ENCODE measurements at regions not wholly inside any gene's neighbourhood (a gene's known extent, or its start where the extent isn't known, plus 50 kb on each side); places are given as distances from the start of the nearest gene placed in this dataset.

GRCh38 chr3:87780811-87781210 is 278.0 kb downstream of the CGGBP1 start:
- no peak overlapping the region for H3K4me3 ChIP-seq (ENCODE audit: low read depth, poor library complexity, severe bottlenecking)
- intact Hi-C loops (cut with DNase I; ENCODE audit: low total_unique reads), result no loop called here
- 82 to 88% methylated on average over 2 of the region's 2 CpGs for WGBS, 2 donors
- DNase-seq (ENCODE audit: low spot score in 2 of 2), result no peak
- TF ChIP-seq POLR2A (IDR thresholded peaks at IDR 0.05) (no peak), CTCF (IDR thresholded peaks at IDR 0.05) (no peak)

DNA sequence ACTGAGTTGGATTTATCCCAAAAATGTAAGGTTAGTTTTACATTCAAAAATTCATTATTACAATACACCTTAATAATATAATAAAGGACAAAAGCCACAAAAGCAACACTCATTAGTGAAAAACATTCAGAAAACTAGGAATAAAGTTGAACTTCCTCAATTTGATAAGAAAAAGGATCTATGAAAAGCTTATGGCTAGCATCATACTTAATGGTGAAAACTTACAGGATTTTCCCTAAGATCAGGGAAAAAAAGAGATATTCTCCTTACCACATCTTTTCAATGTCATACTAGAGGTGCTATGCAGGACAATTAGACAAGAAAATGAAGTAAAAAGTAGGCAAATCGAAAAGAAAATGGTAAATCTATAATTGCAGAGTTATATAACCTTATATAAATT is 279.9 kb downstream of the CGGBP1 start:
- intact Hi-C loops (cut with DNase I; ENCODE audit: low total_unique reads), result no loop called here
- 71 to 72% methylated on average over 1 of the region's 1 CpG for WGBS, 2 donors
- no peak for TF ChIP-seq CTCF (IDR thresholded peaks at IDR 0.05)
- TF ChIP-seq POLR2A (IDR thresholded peaks at IDR 0.05), result no peak
- no peak overlapping the region for H3K4me3 ChIP-seq (ENCODE audit: low read depth, poor library complexity, severe bottlenecking)
- no peak for DNase-seq (ENCODE audit: low spot score in 2 of 2)

DNA sequence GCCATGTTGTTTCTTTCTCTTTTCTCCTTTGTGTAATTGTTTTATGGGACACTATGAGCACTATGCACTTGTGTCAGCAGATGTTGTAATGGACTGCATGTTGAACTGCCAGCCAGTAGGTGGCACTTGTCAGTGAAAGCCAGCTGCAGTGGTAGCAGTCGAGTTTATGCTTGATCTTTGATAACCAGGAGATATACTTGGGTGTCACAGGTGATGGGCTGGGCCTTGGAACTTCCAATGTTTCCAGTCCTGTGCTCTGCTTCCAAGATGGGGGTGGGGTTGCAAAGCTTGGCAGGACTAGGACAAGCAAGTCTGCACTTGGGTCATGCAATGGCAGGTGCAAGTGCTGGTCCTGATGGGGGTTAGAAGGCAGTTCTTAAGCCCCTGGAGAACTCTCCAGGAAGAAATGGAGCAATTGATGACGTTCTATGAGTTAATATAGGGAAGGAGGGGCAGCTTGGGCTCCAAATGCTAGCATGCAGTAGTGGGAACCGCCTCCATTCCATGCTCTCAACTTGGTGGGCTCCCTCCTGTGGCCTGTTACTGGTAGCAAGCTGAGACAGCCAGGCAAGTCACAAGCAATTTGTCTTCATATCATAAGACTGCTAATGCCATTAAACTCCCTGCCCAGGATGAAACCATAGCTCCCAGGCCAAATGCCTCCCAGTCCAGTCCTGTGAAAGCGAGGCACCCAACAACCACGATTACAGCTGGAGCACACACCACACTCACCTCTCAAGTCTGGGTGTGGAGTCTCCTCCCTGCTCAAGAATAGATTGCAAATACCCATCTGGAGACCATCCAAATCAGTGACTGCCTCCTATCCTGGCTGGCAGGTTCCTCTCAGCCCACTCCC is 287.2 kb downstream of the CGGBP1 start:
- intact Hi-C loops (cut with DNase I; ENCODE audit: low total_unique reads), result no loop called here
- no peak for TF ChIP-seq CTCF (IDR thresholded peaks at IDR 0.05)
- TF ChIP-seq POLR2A (IDR thresholded peaks at IDR 0.05), result no peak
- H3K4me3 ChIP-seq (ENCODE audit: low read depth, poor library complexity, severe bottlenecking), result no peak overlapping the region
- WGBS, 2 donors, result 49 to 57% methylated on average over 5 of the region's 5 CpGs
- no peak for DNase-seq (ENCODE audit: low spot score in 2 of 2)

DNA sequence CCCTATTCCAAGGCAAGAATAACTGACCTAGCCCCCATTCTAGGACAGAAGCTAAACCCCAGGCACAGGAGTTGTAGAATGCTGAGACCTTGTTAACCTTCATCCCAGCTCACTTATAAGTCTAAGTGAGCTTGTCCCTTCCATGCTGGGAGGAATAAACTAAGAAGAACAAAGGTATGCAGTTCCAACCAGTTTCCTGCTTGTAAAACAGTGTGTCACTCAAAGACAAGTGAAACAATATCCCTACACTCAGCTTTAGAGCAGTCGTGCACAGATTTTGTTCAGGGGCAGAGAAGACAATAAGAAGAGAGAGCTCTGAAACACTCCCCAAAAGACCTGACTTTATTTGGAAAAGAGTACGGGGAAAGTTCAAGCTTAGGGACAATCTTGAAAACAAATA is 292.1 kb downstream of the CGGBP1 start:
- WGBS, 2 donors, result 53 to 73% methylated on average over 2 of the region's 2 CpGs
- TF ChIP-seq CTCF (IDR thresholded peaks at IDR 0.05), result no peak
- no peak for TF ChIP-seq POLR2A (IDR thresholded peaks at IDR 0.05)
- intact Hi-C loops (cut with DNase I; ENCODE audit: low total_unique reads), result no loop called here
- DNase-seq (ENCODE audit: low spot score in 2 of 2), result no peak
- H3K4me3 ChIP-seq (ENCODE audit: low read depth, poor library complexity, severe bottlenecking), result no peak overlapping the region

DNA sequence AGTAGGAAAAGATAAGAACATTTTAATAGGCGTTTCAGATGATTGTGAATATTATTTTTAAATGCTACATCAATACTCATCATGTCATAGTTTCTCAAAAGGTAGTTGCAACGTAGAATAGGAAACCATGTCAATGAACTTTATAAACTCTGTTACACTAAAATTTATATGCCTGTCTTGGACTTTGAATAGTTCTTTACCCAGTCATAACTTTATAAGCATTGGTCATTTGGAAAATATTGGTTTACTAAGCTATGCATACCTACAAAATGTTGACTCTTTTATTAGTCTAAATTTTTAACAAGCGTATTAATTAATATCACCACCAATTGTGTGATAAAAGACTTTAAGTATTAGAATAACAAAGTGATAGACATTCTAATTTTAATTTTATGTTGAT is 293.5 kb downstream of the CGGBP1 start:
- TF ChIP-seq POLR2A (IDR thresholded peaks at IDR 0.05) (no peak), CTCF (IDR thresholded peaks at IDR 0.05) (no peak)
- no peak for DNase-seq (ENCODE audit: low spot score in 2 of 2)
- 74 to 84% methylated on average over 3 of the region's 3 CpGs for WGBS, 2 donors
- intact Hi-C loops (cut with DNase I; ENCODE audit: low total_unique reads), result no loop called here
- H3K4me3 ChIP-seq (ENCODE audit: low read depth, poor library complexity, severe bottlenecking), result no peak overlapping the region

- WGBS, 2 donors, result 92 to 94% methylated on average over 17 of the region's 17 CpGs
- no peak for DNase-seq (ENCODE audit: low spot score in 2 of 2)
- H3K4me3 ChIP-seq (ENCODE audit: low read depth, poor library complexity, severe bottlenecking), result no peak overlapping the region
- TF ChIP-seq POLR2A (IDR thresholded peaks at IDR 0.05) (no peak), CTCF (IDR thresholded peaks at IDR 0.05) (no peak)
- intact Hi-C loops (cut with DNase I; ENCODE audit: low total_unique reads), result no loop called here
Measured at GRCh38 chr3:87761795-87762194, 297.0 kb downstream of the CGGBP1 start.

Data from lower leg skin (tissue), 4 donors.